GM19468 (cell line): ENCODE measurements at regions not wholly inside any gene's neighbourhood (a gene's known extent, or its start where the extent isn't known, plus 50 kb on each side); places are given as distances from the start of the nearest gene placed in this dataset.

Experiments
- ATAC-seq: cut with Tn5 transposase; IDR thresholded peaks from one replicate; pipeline ENCODE4 v1.9.1; 2021; ENCODE audit warnings: mild to moderate bottlenecking, moderate library complexity, moderate number of reproducible peaks; ENCODE audit not compliant: unreplicated experiment; ENCODE audit errors: extremely low read depth

DNA sequence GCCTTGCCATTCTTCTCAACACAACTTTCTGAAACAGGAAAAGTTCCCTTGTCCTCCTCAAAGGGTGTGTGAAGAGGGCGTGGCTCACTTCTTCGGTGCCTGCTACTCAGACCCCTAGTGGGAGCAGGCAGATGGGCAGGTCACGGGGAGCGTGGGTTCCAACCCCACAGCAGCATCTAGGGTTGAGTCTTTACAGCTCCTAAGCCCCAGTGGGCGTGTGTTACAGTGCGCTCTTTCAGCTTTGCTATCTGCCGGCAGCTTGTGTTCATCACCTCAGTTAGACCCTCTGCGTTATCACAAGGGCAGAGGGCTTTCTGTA lies 57.5 kb upstream of the KLF3 start:
- no peak for ATAC-seq

DNA sequence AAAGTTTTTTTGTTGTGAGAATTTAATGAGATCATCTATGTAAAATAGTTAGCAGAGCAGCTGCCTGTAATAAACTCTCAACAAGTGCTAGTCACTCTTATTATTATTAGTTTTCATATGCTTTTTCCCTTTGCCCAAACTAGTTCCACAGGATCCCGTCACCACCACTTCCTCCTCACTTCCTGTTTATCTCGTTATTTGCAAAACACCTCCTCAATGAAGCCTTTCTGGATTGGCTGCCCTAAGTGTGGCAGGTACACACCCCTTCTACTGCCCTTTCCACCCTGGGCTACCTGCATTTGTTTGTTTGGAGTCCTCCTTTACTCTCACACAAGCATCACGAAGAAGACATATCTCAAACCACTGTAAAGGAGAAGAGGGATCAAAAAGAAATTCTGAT lies 54.4 kb upstream of the KLF3 start:
- ATAC-seq: no peak

- no peak for ATAC-seq
Measured at GRCh38 chr4:38610521-38610920, 53.5 kb upstream of the KLF3 start.

GRCh38 chr4:38610966-38611431 lies 53.0 kb upstream of the KLF3 start:
- ATAC-seq: no peak

GRCh38 chr4:38611676-38612075 lies 52.3 kb upstream of the KLF3 start:
- no peak for ATAC-seq

GRCh38 chr4:38612646-38613414 lies 51.2 kb upstream of the KLF3 start:
- ATAC-seq: no peak
